Mesenchymal stem cell (in vitro differentiated cells and primary cell): ENCODE measurements at regions not wholly inside any gene's neighbourhood (a gene's known extent, or its start where the extent isn't known, plus 50 kb on each side); places are given as distances from the start of the nearest gene placed in this dataset.

Experiments used
- DNase-seq: peaks from one replicate; pipeline ENCODE4 v3.0.0-alpha.2; 2013
- H2AFZ ChIP-seq: one replicate; pipeline ENCODE4 v1.6.1; 2013; ENCODE audit warnings: low read depth, mild to moderate bottlenecking, control low read depth, inconsistent platforms, low read length, moderate library complexity
- H2AK5ac ChIP-seq: 2 replicates; pipeline ENCODE4 v1.6.1; 2013; ENCODE audit warnings: low read length, moderate library complexity, mild to moderate bottlenecking, inconsistent platforms; ENCODE audit not compliant: severe bottlenecking
- H2BK120ac ChIP-seq: one replicate; pipeline ENCODE4 v1.6.1; 2013; ENCODE audit warnings: low read depth, mild to moderate bottlenecking, inconsistent platforms, low read length, moderate library complexity
- H2BK12ac ChIP-seq, 2 experiments: one replicate each; pipeline ENCODE4 v1.6.1; 2013; ENCODE audit warnings: inconsistent platforms in 2 of 2, low read length in 2 of 2, mild to moderate bottlenecking in 2 of 2, moderate library complexity in 2 of 2, control low read depth in 1 of 2
- H2BK15ac ChIP-seq: one replicate; pipeline ENCODE4 v1.6.1; 2013; ENCODE audit warnings: mild to moderate bottlenecking, low read depth, inconsistent platforms; ENCODE audit not compliant: poor library complexity, severe bottlenecking
- H2BK5ac ChIP-seq: 2 replicates; pipeline ENCODE4 v1.6.1; 2013; ENCODE audit warnings: low read depth, mild to moderate bottlenecking, low read length, control low read depth, inconsistent platforms; ENCODE audit not compliant: poor library complexity, severe bottlenecking
- H3K14ac ChIP-seq, 2 experiments: one replicate each; pipeline ENCODE4 v1.6.1; 2013; ENCODE audit warnings: inconsistent platforms in 2 of 2, low read length in 2 of 2, control low read depth in 1 of 2, mild to moderate bottlenecking in 1 of 2, moderate library complexity in 1 of 2
- H3K18ac ChIP-seq, 2 experiments: one replicate each; pipeline ENCODE4 v1.6.1; 2013; ENCODE audit warnings: inconsistent platforms in 2 of 2, low read length in 2 of 2, control low read depth in 1 of 2, low read depth in 1 of 2, mild to moderate bottlenecking in 1 of 2
- H3K23ac ChIP-seq, 2 experiments: one replicate each; pipeline ENCODE4 v1.6.1; 2013; ENCODE audit warnings: inconsistent platforms in 2 of 2, low read length in 2 of 2, mild to moderate bottlenecking in 2 of 2, moderate library complexity in 2 of 2, control low read depth in 1 of 2
- H3K27ac ChIP-seq: 2 replicates; pipeline ENCODE4 v1.5.1; 2013; ENCODE audit warnings: mild to moderate bottlenecking, moderate library complexity, low read length, control low read depth, inconsistent platforms; ENCODE audit not compliant: poor library complexity, severe bottlenecking
- H3K27me3 ChIP-seq, 2 experiments: 2 replicates each; pipeline versions ENCODE4 v1.6.1 to v1.7.0; 2013; ENCODE audit warnings: low read length in 2 of 2, mild to moderate bottlenecking in 2 of 2, moderate library complexity in 2 of 2, control low read depth in 1 of 2, inconsistent platforms in 1 of 2; ENCODE audit not compliant: control insufficient read depth in 1 of 2, insufficient read depth in 1 of 2
- H3K36me3 ChIP-seq, 2 experiments: 2 replicates each; pipeline versions ENCODE4 v1.6.1 to v1.7.0; 2013; ENCODE audit warnings: low read length in 2 of 2, control low read depth in 1 of 2, inconsistent platforms in 1 of 2, low read depth in 1 of 2, mild to moderate bottlenecking in 1 of 2; ENCODE audit not compliant: insufficient read depth in 2 of 2, control insufficient read depth in 1 of 2
- H3K4ac ChIP-seq, 2 experiments: one replicate each; pipeline ENCODE4 v1.6.1; 2013; ENCODE audit warnings: inconsistent platforms in 2 of 2, low read length in 2 of 2, mild to moderate bottlenecking in 2 of 2, moderate library complexity in 2 of 2, control low read depth in 1 of 2, low read depth in 1 of 2
- H3K4me1 ChIP-seq: 2 replicates; pipeline ENCODE4 v1.6.1; 2013; ENCODE audit warnings: low read depth, low read length, control low read depth; ENCODE audit not compliant: control insufficient read depth, insufficient read depth
- H3K4me2 ChIP-seq: 2 replicates; pipeline ENCODE4 v1.6.1; 2013; ENCODE audit warnings: low read length, mild to moderate bottlenecking, inconsistent platforms; ENCODE audit not compliant: poor library complexity, severe bottlenecking
- H3K4me3 ChIP-seq, 2 experiments: 2 replicates each; pipeline versions ENCODE4 v1.5.1 to v1.7.0; 2013; ENCODE audit warnings: low read length in 2 of 2, mild to moderate bottlenecking in 2 of 2, control low read depth in 1 of 2, low read depth in 1 of 2; ENCODE audit not compliant: insufficient read depth in 1 of 2
- H3K79me1 ChIP-seq: replicated peaks from 2 replicates; pipeline ENCODE4 v1.6.1; 2013; ENCODE audit warnings: mild to moderate bottlenecking, control low read depth, low read length, inconsistent platforms; ENCODE audit not compliant: poor library complexity, severe bottlenecking
- H3K9ac ChIP-seq: 2 replicates; pipeline ENCODE4 v1.7.0; 2013; ENCODE audit warnings: mild to moderate bottlenecking, low read length, moderate library complexity
- H3K9me3 ChIP-seq: 2 replicates; pipeline ENCODE4 v1.7.0; 2013; ENCODE audit warnings: mild to moderate bottlenecking, low read length; ENCODE audit not compliant: control insufficient read depth
- H4K8ac ChIP-seq: one replicate; pipeline ENCODE4 v1.6.1; 2013; ENCODE audit warnings: inconsistent platforms, mild to moderate bottlenecking, low read length, moderate library complexity
- H4K91ac ChIP-seq: one replicate; pipeline ENCODE4 v1.6.1; 2013; ENCODE audit warnings: mild to moderate bottlenecking, low read length, inconsistent platforms
- WGBS: methylation state at CpG from one replicate; pipeline ENCODE4 v1.1.7; 2013; ENCODE audit warnings: mixed read lengths; 5-methylcytosine and 5-hydroxymethylcytosine counted together

DNA sequence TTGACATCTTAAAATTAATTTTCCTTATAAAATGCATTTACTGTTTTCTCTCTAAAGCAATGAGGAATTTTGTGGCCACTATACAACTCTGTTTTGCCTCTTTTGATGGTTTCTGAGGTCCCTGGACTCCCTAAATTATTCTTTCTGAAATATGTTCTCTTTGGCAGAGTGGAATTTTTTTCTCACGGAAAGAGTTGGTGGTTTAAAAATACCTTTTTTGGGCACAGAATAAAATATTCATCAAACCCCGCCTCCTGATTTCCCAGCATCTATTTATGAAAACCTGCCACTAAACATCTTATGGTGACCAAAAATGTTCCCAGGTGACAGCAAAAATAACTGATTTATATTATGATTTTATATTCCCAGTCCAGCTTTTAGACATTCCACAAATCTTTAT lies 165.3 kb upstream of the SYT6 start:
- no peak overlapping the region for H3K23ac ChIP-seq
- peak overlapping the region in 1 of 2 experiments; percentile 30 for H3K4me3 ChIP-seq
- no peak overlapping the region for H3K4me2 ChIP-seq
- no peak for DNase-seq
- H3K79me1 ChIP-seq: no peaks in the 10 kb centered on the region
- no peak overlapping the region for H4K8ac ChIP-seq
- no peak overlapping the region for H2AK5ac ChIP-seq
- no peak overlapping the region for H3K4ac ChIP-seq
- no peak overlapping the region for H2BK5ac ChIP-seq
- no peaks in the 10 kb centered on the region for H3K9me3 ChIP-seq
- no peak overlapping the region for H2BK120ac ChIP-seq
- WGBS: 40% methylated on average over 1 of the region's 2 CpGs
- no peak overlapping the region for H2AFZ ChIP-seq
- H4K91ac ChIP-seq: no peak overlapping the region
- H2BK12ac ChIP-seq: no peak overlapping the region
- no peak overlapping the region for H3K27ac ChIP-seq
- H3K9ac ChIP-seq: peak overlapping the region; percentile 69
- H3K27me3 ChIP-seq: no peaks in the 10 kb centered on the region
- H3K14ac ChIP-seq: no peak overlapping the region
- H3K36me3 ChIP-seq: no peaks in the 10 kb centered on the region
- no peak overlapping the region for H2BK15ac ChIP-seq
- no peak overlapping the region for H3K18ac ChIP-seq
- H3K4me1 ChIP-seq: peaks cover 6% of the 10 kb centered on the region

GRCh38 chr1:114316204-114316603 lies 162.5 kb upstream of the SYT6 start:
- Histone ChIP-seq H3K9ac (peak overlapping the region; percentile 27), H3K18ac (no peak overlapping the region), H3K14ac (no peak overlapping the region), H2BK5ac (no peak overlapping the region), H3K79me1 (no peaks in the 10 kb centered on the region), H3K36me3 (no peaks in the 10 kb centered on the region), H2AFZ (no peak overlapping the region), H2BK15ac (no peak overlapping the region), H3K23ac (no peak overlapping the region), H4K8ac (no peak overlapping the region), H3K4me2 (no peak overlapping the region), H3K27me3 (no peaks in the 10 kb centered on the region), H2BK120ac (no peak overlapping the region), H3K4me3 (no peak overlapping the region), H4K91ac (no peak overlapping the region), H3K4me1 (peaks cover 9% of the 10 kb centered on the region), H3K9me3 (no peaks in the 10 kb centered on the region), H3K4ac (no peak overlapping the region), H3K27ac (peak overlapping the region; percentile 57), H2AK5ac (peak overlapping the region; percentile 72), H2BK12ac (no peak overlapping the region)
- DNase-seq: no peak
- WGBS: 100% methylated on average over 1 of the region's 3 CpGs

DNA sequence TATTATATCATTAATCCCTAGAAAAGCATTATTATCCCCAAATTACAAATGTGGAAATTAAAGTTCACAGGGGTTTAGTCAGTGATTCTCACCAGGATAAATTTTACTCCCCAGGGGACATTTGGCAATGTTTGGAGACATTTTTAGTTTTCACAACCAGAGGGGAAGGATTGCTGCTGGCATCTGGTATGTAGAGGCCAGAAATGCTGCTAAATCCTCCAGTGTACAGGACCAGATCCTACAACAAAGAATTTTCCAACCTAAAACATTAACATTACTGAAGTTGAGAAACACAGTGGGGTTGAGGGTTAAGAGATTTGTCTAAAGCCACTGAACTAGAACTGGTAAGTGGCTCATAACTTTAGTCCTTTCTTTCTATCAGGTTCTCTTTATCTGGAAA lies 162.0 kb upstream of the SYT6 start:
- no peak overlapping the region for H3K18ac ChIP-seq
- H3K36me3 ChIP-seq: no peaks in the 10 kb centered on the region
- no peak overlapping the region for H2BK12ac ChIP-seq
- peaks cover 8% of the 10 kb centered on the region for H3K4me1 ChIP-seq
- no peak overlapping the region for H2BK15ac ChIP-seq
- peak overlapping the region; percentile 72 for H2AK5ac ChIP-seq
- H3K4ac ChIP-seq: no peak overlapping the region
- no peaks in the 10 kb centered on the region for H3K79me1 ChIP-seq
- H3K27ac ChIP-seq: peak overlapping the region; percentile 57
- no peak overlapping the region for H3K14ac ChIP-seq
- H3K4me2 ChIP-seq: no peak overlapping the region
- no peak overlapping the region for H3K4me3 ChIP-seq
- no peak overlapping the region for H2BK5ac ChIP-seq
- no peak overlapping the region for H2BK120ac ChIP-seq
- no peaks in the 10 kb centered on the region for H3K9me3 ChIP-seq
- no peak overlapping the region for H3K23ac ChIP-seq
- H3K27me3 ChIP-seq: no peaks in the 10 kb centered on the region
- no peak overlapping the region for H4K8ac ChIP-seq
- no peak for DNase-seq
- H4K91ac ChIP-seq: no peak overlapping the region
- H3K9ac ChIP-seq: peak overlapping the region; percentile 27
- H2AFZ ChIP-seq: no peak overlapping the region

DNA sequence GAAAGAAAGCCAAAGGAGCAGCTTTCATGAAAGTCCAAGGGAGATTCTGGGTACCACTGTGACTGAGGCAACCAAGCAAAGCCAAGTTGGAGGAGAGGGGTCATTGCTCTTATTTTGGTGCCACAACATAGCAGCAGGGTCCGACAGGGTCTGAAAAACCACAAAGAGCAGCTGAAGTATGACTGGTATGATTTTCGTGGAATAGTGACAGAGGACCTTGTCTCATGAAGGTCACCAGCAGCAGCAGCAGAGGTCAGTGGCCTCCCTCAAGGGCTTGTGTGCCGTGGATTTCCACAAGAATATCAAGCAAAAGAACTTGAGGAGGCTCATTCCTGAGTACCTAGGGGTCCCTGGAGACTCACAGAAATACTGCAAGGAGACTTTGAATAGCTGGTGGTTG lies 160.9 kb upstream of the SYT6 start:
- Histone ChIP-seq H3K4ac (no peak overlapping the region), H2BK15ac (no peak overlapping the region), H3K79me1 (no peaks in the 10 kb centered on the region), H2AFZ (no peak overlapping the region), H2BK12ac (no peak overlapping the region), H3K4me2 (no peak overlapping the region), H3K23ac (no peak overlapping the region), H3K9ac (no peak overlapping the region), H4K91ac (no peak overlapping the region), H3K14ac (no peak overlapping the region), H3K4me1 (peaks cover 8% of the 10 kb centered on the region), H3K27me3 (no peaks in the 10 kb centered on the region), H3K9me3 (no peaks in the 10 kb centered on the region), H2AK5ac (peak overlapping the region; percentile 23), H2BK120ac (no peak overlapping the region), H4K8ac (no peak overlapping the region), H3K27ac (no peak overlapping the region), H2BK5ac (no peak overlapping the region), H3K18ac (no peak overlapping the region), H3K4me3 (no peak overlapping the region), H3K36me3 (no peaks in the 10 kb centered on the region)
- no peak for DNase-seq
- WGBS: 75% methylated on average over 3 of the region's 3 CpGs
